ENCODE measurements at regions not wholly inside any gene's neighbourhood (a gene's known extent, or its start where the extent isn't known, plus 50 kb on each side); places are given as distances from the start of the nearest gene placed in this dataset.

DNA sequence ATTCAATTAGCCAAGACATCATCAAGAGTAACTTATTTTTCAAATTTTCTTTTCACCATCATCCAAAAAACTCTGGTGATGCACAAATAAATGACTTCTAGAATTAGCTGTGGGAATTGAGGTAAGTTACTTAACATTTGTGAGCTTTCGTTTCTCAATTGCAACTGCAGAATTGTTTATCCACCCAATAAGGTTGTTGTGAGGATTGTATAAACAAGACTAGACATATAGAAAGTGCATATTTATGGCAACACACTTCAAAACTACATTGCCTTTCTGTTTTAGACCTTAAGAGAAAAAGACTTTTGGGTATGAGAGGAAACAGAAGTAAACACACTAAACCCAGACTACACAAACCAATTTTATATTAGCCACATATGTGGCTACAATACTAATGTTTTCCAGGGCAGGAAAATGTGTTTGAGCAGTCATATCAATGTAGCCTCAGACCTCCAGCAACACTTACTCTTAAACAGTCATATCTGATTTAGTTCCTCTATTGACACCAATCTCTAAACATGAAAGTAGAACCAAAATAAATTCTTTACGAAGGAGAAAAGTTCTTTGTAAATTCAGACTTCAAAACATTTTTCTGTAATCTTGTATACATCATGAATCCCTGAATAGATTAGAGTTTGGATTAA is 488.0 kb upstream of the CYLC2 start:
- TF ChIP-seq, protein P1, sequence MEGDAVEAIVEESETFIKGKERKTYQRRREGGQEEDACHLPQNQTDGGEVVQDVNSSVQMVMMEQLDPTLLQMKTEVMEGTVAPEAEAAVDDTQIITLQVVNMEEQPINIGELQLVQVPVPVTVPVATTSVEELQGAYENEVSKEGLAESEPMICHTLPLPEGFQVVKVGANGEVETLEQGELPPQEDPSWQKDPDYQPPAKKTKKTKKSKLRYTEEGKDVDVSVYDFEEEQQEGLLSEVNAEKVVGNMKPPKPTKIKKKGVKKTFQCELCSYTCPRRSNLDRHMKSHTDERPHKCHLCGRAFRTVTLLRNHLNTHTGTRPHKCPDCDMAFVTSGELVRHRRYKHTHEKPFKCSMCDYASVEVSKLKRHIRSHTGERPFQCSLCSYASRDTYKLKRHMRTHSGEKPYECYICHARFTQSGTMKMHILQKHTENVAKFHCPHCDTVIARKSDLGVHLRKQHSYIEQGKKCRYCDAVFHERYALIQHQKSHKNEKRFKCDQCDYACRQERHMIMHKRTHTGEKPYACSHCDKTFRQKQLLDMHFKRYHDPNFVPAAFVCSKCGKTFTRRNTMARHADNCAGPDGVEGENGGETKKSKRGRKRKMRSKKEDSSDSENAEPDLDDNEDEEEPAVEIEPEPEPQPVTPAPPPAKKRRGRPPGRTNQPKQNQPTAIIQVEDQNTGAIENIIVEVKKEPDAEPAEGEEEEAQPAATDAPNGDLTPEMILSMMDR (IDR thresholded peaks at IDR 0.05), result no peak
- TF ChIP-seq POLR2AphosphoS5 (IDR thresholded peaks at IDR 0.05), result no peak

Data from prostate gland (tissue), 2 donors.